HG02588 (cell line): ENCODE measurements at regions not wholly inside any gene's neighbourhood (a gene's known extent, or its start where the extent isn't known, plus 50 kb on each side); places are given as distances from the start of the nearest gene placed in this dataset.
"Not testable (repeated sequence)": the region's sequence is repeated elsewhere in the genome, so short reads cannot be mapped to it uniquely, and the experiment has no call there.

ENCODE experiments used
- ATAC-seq: cut with Tn5 transposase; IDR thresholded peaks from one replicate; pipeline ENCODE4 v1.9.1; 2021; ENCODE audit warnings: mild to moderate bottlenecking, moderate library complexity; ENCODE audit not compliant: unreplicated experiment

DNA sequence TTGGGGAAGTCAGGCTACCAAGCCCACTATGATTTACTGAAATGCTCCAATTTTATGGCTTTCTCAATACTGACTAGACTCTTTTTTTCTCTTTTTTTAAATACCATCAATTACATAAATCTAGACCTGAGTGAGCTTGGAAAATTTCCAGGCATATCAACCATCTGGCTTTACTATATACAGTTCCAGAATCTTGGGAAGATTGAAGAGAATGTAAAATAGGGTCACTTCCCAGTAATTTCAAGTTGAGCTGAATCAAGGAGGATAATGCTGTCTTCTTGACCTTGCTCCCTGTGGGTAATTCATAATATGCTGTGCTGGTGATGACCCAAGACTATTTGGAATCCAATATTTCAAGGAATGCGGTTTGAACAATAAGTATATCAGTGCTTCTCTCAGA is 108.1 kb downstream of the MAP3K21 start:
- ATAC-seq: no peak

DNA sequence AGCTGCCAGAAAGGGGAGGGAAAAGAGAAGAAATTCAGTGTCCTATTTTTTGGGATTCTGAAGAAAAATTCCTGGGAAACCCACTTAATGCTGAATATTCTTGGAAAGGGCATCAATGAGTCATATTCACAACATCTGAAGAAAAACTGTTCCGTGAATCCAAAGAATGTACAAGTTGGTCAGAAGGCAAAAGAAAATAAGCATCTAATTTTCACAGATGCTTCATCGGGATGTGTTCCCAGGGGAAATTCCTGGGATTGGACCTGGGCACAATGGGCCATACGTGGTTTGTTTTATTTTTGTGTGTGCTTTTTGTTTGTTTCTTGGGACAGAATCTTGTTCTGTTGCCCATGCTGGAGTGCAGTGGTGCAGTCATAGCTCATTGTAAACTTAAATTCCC is 112.2 kb downstream of the MAP3K21 start:
- ATAC-seq: no peak

DNA sequence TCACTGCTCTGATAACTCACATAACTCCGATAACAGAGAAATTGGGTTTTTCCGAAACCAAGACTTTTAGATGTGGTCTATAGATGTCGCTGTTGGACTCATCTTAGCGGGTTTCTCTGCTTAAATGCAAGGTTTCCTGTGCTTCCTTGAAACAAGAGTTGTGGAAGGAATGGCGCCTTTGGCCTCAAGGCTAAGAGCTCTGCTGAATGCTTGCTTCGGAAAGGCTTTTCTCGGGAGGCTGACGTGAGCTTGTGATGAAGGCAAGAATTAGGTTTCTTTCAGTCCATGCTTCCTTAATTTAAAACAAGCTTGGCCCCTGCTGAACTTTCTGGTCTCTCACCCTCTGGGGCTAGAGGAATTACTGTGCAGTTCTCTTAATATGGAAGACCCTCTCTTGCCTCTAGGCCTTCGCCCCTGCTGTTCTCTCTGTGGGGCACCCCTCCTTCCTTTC is 113.5 kb downstream of the MAP3K21 start:
- no peak for ATAC-seq

DNA sequence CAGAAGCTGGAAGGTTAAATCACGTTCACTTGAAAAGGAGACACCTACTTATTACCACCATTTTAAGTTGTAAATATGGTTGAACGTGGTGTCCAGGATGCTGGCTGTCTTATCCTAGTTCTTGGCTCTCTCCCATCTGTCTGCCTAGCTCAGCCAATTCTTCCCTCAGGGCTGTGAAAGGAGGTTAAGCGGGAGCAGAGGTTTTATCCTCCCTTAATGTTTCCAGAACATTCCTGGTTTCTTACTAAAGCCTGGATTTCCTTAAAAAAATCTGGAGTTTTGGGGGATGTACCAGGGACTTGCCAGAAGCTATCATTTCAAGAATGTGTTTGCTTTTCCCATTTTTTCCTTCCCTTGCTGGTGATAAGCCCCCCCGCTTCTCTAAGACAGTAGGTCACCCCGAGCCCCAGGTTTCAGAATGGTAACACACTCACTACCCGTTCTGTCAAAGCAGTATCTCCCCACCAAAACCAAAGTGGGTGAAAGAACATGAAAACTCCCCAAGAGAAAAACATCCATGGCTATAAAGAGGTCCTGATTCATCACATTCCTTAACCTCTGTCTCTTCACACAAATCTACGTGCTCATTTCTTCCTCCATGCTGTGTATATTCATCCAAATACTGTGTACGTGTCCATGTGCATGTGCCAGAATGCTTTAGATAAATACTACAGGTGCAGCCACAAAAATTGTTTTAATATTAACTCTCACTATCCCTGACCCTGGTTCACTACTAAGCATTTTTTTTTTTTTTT is 114.7 kb downstream of the MAP3K21 start:
- ATAC-seq: no peak

DNA sequence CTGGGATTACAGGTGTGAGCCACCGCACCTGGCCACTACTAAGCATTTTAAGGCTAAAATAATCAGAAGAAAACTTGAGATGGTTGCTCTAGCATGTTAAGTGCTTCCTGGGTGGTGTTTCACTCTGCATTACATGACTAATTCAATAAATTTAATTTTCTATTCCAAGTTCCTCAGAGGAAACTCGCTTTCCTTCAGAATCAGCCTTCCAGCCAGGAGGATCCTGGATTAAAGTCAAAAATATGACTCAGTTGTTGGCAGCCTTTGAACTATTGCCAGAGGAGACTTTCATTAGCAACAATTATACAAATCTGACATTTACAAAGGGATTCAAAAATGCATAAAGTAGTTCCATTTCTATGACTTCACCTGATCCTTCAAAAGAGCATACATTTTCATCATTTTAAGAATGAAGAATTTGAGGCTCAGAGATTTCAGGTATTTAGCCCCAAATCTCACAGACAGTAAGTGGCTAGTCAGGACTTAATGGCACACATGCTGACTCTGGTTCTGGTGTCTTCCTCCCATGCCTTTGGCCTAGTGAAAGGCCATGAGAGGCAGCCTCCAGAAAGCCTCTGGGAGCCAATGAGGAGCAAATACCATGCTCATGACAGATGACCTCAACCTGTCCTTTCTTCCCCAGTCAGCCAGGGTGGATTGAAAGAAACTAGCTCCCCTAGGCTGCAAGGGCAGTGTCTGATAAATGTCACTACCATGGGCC is 115.7 kb downstream of the MAP3K21 start:
- ATAC-seq: no peak

DNA sequence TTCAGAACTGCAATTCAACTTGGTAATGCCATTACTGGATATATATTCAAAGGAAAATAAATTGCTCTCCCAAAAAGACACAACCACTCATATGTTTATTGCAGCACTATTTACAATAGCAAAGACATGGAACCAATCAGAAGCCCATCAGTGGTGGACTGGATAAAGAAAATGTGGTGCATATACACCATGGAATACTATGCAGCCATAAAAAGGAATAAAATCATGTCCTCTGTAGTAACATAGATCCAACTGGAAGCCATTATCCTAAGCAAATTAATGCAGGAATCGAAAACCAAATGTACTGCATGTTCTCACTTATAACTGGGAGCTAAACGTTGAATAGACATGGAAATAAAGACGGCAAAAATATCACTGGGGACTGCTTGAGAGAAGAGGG is 117.0 kb downstream of the MAP3K21 start:
- ATAC-seq: no peak

DNA sequence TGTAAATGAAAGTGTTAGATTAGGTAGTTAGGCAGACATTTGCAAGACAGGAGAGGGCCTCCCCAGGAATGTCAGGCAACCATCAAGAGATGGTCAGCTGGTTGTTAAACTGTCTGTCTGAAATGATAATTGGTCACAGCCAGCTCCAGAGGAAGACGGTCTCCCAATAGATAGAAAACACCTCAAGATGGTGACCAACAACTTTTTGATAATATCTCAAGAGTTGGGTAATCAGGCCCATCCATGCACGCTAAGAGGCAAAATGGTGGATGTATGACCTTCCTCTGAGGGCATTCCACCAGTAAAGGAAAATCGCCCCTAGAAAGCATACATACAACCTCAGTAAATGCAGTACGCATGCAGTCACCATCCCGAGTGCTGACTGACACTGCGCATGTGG is 118.2 kb downstream of the MAP3K21 start:
- ATAC-seq: no peak

DNA sequence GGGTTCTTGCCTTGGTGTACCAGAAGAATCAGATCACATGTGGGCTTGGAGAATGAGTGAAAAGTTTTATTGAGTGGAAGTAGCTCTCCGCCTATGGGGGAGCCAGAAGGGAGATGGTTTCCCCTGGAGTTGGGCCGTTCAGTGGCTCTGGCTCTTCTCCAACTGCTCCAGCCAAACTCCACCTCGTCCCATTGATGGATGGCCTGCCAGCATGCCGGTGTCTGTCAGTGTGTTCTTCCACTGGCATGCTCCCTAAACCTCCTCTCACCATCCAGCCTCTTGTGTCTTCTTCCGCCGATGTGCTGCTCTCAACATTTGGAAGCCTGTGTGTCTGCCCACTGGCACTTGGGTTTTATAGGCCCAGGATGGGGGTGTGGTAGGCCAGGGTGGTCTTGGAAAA is 119.4 kb downstream of the MAP3K21 start:
- ATAC-seq: no peak

DNA sequence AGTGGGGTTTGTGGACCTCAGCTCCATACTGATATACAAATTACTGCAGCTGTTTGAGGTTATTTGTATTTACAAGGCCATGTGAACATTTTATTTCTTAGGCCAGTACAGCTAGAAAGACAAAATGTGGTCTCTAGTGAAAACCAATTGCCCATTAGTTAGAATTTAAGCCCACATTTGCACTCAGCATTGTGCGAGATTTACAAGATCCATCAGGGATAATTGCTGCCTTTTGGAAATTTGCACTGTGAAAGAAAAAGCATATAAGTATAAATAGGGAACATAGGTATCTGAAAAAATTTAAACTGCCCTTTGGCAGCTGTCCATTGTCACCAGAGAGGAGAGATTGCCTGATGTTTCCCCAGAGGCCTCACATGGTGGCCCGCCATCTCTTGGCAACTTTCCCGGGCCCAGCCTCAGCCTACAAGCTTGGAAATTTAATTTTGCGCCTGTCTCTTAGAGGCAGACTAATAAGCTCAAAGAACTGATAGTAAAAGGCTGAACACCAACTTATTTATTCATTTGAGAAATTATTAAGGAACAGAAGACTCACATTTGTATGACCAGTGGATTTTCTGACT is 120.7 kb downstream of the MAP3K21 start:
- no peak for ATAC-seq

DNA sequence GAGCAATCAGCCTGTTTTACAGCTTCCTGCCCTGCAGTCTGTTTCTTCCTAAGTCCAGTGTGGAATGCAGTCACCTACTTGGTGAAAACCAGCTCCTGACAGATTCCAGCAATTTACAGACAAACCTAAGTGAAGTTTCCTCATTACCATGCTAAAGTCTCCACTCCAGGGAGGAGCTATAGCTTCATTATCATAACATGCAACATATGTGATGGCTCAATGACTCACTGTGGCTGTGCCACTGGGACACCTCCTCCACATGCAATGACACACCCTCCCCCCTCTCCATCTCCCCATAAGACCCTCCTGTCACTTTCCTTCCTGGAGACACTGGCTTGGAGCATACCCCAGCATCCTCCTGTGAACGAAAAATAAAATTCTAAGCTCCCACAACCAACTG is 125.2 kb downstream of the MAP3K21 start:
- no peak for ATAC-seq

DNA sequence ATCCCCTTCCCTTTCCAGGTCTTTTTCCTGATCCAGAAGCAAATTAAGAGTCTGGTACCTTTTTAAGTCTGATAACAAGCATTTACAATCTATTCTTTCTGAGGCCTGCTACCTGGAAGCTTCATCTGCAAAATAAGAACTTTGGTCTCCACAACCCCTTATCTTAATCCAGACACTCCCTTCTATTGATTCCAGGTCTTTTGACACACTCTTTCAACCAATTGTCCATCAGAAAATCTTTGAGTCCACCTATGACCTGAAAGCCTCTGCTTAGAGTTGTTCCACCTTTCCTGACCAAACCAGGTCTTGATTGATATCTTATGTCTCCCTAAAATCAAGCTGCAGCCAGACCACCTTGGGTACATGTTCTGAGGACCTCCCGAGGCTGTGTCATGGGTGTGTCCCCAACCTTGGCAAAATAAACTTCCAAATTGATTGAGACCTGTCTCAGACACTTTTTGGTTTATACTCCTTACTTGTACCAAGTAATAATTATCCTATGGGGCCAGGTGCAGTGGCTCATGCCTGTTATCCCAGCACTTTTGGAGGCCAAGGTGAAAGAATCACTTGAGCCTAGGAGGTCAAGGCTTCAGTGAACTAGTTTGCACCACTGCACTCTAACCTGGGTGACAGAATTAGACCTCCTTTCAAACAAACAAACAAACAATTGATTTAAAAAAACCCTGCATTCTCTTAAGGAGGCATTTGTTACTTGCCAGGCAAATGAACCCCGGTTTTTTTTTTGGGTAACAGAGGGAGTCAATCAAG is 126.1 kb downstream of the MAP3K21 start:
- no peak for ATAC-seq

DNA sequence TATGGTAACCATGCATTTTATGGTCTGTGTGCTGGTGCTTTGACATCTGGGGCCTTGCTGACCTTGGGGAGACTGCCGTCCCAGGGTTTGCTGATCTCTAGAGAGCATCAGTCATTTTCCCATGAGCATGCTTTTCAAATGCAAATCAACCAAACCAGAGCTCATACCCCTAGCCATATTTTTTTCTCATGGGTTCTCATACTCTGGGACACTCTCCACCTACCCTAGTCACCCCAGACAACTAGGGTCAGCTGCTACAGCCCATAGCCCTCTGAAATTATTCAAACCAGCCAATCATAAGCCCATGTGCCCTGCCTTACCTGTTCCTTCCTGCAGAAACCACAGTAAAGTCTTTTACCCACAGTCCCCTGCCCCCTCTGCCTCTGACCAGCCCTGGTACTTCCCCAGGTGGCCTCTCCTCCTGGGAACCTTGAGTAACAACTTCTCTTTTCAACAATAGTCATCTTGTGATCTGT is 132.0 kb downstream of the MAP3K21 start:
- peak; percentile 83 for ATAC-seq

DNA sequence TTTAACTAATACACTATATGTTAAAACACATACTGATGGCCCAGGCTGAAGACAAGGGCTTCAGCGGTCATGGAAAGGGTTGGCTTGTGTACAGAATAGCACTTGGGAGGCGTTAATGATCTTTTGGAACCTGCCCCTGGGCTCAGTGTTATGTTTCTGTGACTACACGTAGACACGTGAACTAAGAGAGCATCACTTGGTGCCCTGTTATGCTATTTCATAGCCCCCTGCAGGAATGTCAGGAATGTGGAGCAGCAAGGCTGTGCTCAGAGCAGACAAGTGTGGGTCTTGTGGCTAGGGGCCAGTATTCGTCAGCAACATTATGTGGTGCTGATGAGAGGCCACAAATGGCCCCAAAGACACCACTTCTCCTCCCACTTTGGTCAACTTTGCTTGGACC is 132.4 kb downstream of the MAP3K21 start:
- peak; percentile 18 for ATAC-seq

DNA sequence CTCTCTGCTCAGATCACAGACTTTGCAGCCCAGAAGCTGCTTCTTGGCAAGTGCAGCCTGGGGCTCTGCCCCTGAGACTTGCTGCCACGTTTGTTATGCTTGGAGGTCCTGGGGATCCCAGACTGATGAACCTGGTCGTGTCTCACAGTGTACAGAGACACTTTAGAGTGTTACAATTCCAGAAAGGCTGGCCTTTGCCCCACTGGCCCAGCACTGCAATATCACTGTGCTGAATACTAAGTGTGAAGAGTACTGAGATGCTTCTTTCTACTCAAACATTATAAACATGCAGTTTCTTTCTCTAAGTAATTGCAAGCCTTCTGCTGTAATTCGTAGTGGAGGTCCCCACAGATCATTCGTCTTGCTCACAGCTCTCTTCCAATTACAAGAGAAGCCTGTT is 133.2 kb downstream of the MAP3K21 start:
- ATAC-seq: no peak

DNA sequence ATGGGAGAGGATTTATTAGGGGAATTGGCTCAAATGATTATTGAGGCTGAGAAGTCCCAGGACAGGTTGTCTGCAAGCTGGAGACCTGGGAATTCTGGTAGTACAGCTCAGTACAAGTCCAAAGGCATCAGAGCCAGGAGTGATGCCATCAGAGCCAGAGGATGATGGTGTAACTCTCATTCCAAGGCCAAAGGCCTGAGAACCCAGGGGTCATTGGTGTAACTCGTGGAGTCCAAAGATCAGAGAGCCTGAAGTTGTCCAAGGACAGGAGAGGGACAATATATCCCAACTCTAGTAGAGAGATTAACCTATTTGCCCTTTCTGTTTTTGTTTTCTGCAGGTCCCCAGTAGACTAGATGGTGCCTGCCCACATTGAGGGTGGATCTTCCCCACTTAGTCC is 134.3 kb downstream of the MAP3K21 start:
- no peak for ATAC-seq

DNA sequence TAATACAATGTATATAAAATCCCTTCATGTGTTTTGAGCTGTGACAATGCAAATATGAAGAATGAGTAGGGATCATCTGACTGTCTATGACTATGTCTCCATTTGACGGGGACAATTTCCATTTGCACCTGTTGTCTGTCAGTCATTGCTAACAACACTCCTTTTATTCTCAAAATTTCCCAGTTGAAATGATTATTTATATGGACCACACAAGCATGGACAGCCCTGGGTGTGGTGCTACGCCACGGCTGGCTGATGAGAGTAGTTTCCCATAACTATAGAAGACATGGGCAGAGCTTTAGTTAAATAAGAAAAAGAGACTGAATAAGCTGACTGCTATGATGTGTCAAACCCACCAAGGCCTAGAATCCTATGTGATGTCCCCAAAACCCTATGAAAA is 135.8 kb downstream of the MAP3K21 start:
- no peak for ATAC-seq

DNA sequence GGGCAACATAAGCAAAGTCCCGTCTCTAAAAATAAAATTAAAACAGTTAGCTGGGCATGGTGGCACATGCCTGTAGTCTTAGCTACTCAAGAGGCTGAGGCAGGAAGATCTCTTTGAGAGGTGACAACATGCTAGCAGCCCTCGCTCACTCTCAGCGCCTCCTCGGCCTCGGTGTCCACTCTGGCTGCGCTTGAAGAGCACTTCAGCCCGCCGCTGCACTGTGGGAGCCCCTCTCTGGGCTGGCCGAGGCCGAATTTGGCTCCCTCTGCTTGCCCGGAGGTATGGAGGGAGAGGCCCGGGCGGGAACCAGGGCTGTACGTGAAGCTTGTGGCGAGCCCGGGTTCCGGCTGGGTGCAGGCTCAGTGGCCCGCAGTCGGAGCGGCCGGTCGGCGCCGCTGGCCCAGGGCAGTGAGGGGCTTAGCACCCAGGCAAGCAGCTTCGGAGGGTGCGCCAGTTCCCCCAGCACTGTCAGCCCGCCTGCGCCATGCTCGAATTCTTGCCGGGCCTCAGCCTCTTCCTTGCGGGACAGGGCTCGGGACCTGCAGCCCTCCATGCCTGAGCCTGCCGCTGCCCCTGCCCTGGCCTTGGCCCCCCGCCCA is 138.3 kb downstream of the MAP3K21 start:
- ATAC-seq: no peak

DNA sequence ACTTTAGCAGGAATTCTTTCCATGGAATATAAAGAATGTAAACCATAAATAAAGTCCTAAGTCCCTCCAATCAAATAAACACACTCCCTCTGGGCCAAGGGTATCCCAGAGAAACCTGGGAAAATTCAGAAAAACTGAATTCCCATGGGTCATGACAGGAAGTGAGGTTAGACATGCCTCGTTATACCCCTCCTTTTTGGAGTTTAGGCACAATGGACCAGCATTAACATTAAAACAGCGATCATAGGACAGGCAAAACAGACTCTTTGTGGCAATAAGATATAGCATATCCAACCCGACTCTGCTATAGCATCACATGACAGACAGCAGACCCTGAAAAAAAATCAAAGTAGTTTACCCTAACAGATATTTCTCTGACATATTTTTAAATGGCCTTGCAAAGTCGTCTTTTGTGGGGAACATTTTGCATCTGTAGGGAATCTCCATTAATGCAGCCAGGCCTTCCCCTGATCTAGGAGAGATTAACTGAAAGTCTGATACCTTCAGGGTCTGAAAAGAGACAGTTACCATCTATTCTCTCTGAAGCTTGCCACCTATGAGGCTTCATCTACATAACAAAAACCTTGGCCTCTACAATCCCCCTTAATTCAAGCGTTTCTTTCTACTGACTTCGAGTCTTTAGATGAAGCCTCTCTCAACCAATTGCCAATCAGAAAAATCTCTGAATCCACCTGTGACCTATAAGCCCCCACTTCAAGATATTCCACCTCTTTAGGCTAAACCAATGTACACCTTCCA is 143.0 kb upstream of the KCNK1 start:
- ATAC-seq: no peak

DNA sequence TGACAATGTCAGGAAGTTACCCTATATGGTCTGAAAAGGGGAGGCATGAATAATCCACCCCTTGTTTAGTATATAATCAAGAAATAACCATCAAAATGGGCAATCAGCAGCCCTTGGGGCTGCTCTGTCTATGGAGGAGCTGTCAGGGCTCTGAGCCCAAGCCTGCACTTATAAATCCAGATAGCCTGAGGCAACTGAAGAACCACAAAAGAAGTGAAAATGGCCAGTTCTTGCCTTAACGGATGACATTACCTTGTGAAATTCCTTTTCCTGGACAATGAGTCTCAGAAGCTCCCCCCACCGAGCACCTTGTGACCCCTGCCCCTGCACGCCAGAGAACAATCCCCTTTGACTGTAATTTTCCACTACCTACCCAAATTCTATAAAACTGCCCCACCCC is 142.1 kb upstream of the KCNK1 start:
- not testable (repeated sequence) for ATAC-seq

DNA sequence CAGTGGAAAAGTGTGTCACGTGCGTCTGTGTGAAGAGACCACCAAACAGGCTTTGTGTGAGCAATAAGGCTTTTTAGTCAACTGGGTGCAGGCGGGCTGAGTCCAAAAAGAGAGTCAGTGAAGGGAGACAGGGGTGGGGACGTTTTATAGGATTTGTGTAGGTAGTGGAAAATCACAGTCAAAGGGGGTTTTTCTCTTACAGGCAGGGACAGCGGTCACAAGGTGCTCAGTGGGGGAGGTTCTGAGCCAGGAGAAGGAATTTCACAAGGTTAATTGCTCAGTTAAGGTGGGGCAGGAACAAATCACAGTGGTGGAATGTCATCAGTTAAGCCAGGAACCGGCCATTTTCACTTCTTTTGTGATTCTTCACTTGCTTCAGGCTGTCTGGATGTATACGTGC is 141.1 kb upstream of the KCNK1 start:
- not testable (repeated sequence) for ATAC-seq
